Activated CD4-positive, alpha-beta T cell treated with anti-CD3 and anti-CD28 coated beads, Interleukin-2, amount 10 ng/mL, durations not matched to agents 7 days and 5 days (primary cell): ENCODE measurements at regions not wholly inside any gene's neighbourhood (a gene's known extent, or its start where the extent isn't known, plus 50 kb on each side); places are given as distances from the start of the nearest gene placed in this dataset.
"Not testable (repeated sequence)": the region's sequence is repeated elsewhere in the genome, so short reads cannot be mapped to it uniquely, and the experiment has no call there.

Source experiments
- CTCF ChIA-PET: fragments of 350-600 bp; sonication (Branson Sonifier 250); formaldehyde crosslinking; loops from one replicate; lab custom pipeline; 2021; ENCODE audit warnings: antibody characterized with exemption; lab: Charles Lee
- POLR2A ChIA-PET: fragments of 350-600 bp; sonication (Branson Sonifier 250); formaldehyde crosslinking; loops from one replicate; lab custom pipeline; 2021; ENCODE audit warnings: antibody characterized with exemption; lab: Charles Lee
- DNase-seq: peaks from one replicate; pipeline ENCODE4 v3.0.0-alpha.2; 2020
- H3K27ac Mint-ChIP-seq: one replicate; pipeline ENCODE4 v1.8.0; 2021; ENCODE audit warnings: mild to moderate bottlenecking, moderate library complexity, mixed read lengths
- H3K27me3 Mint-ChIP-seq: one replicate; pipeline ENCODE4 v1.8.0; 2021; ENCODE audit warnings: mixed read lengths
- H3K36me3 Mint-ChIP-seq: one replicate; pipeline ENCODE4 v1.8.0; 2021; ENCODE audit warnings: low read depth, mixed read lengths
- H3K4me1 Mint-ChIP-seq: one replicate; pipeline ENCODE4 v1.8.0; 2021; ENCODE audit warnings: mixed read lengths
- H3K4me3 Mint-ChIP-seq: one replicate; pipeline ENCODE4 v1.8.0; 2021; ENCODE audit warnings: mild to moderate bottlenecking, moderate library complexity, mixed read lengths
- H3K9me3 Mint-ChIP-seq: one replicate; pipeline ENCODE4 v1.8.0; 2021; ENCODE audit warnings: mixed read lengths

- Mint-ChIP-seq H3K36me3 (no peaks in the 10 kb centered on the region), H3K27me3 (no peaks in the 10 kb centered on the region), H3K4me1 (no peaks in the 10 kb centered on the region)
Observed at GRCh38 chr16:65365732-65366715, 244.2 kb upstream of the CDH11 start.

DNA sequence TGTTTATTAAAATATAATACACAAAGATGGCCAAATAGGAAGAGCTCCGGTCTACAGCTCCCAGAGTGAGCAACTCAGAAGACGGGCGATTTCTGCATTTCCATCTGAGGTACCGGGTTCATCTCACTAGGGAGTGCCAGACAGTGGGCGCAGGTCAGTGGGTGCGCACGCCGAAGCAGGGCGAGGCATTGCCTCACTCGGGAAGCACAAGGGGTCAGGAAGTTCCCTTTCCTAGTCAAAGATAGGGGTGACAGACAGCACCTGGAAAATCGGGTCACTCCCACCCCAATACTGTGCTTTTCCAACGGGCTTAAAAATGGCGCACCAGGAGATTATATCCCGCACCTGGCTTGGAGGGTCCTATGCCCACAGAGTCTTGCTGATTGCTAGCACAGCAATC is 234.9 kb upstream of the CDH11 start:
- POLR2A ChIA-PET, CTCF ChIA-PET: not testable (repeated sequence)

More at GRCh38 chr16:65365732-65366715, 244.2 kb upstream of the CDH11 start:
- Mint-ChIP-seq H3K27ac (no peak overlapping the region), H3K4me3 (no peak overlapping the region), H3K9me3 (no peaks in the 10 kb centered on the region)
- no peak for DNase-seq
- ChIA-PET POLR2A (no interaction called here), CTCF (no interaction called here)

DNA sequence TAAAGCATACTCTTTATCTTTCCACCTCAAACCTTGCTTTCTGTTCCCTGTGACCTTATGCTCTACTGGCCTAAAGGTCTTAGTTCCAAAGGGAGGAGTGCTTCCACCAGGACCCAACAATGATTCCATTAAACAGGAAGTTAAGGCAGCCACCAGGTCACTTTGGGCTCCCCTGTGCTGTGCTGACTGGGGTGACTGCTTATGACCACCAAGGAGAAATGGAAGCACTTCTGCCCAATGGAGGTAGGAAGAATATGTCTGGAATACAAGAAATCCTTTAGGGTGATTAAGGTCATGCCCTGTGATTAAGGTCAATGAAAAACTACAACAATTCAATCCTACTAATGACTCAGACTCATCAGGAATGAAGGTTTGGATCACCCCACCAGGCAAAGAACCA is 233.8 kb upstream of the CDH11 start:
- Mint-ChIP-seq H3K27ac (no peak overlapping the region), H3K4me1 (no peaks in the 10 kb centered on the region), H3K27me3 (no peaks in the 10 kb centered on the region), H3K9me3 (peaks cover 3% of the 10 kb centered on the region), H3K36me3 (no peaks in the 10 kb centered on the region), H3K4me3 (no peak overlapping the region)
- no peak for DNase-seq
- CTCF ChIA-PET, result no interaction called here
- POLR2A ChIA-PET, result no interaction called here

More for the DNA sequence above, 234.9 kb upstream of the CDH11 start:
- not testable (repeated sequence) for DNase-seq, H3K4me3 Mint-ChIP-seq, H3K9me3 Mint-ChIP-seq, H3K27ac Mint-ChIP-seq, H3K4me1 Mint-ChIP-seq, H3K27me3 Mint-ChIP-seq, H3K36me3 Mint-ChIP-seq

GRCh38 chr16:65353183-65353582 is 231.3 kb upstream of the CDH11 start:
- Mint-ChIP-seq H3K4me1 (no peaks in the 10 kb centered on the region), H3K27me3 (no peaks in the 10 kb centered on the region), H3K4me3 (no peak overlapping the region), H3K36me3 (no peaks in the 10 kb centered on the region), H3K27ac (no peak overlapping the region), H3K9me3 (peaks cover 3% of the 10 kb centered on the region)
- no peak for DNase-seq
- ChIA-PET CTCF (interaction anchor here (1.1 kb wide), 1 partner anchor 15 kb away, joined by 4 read pairs; no protein-coding TSS in a partner anchor), POLR2A (no interaction called here)

DNA sequence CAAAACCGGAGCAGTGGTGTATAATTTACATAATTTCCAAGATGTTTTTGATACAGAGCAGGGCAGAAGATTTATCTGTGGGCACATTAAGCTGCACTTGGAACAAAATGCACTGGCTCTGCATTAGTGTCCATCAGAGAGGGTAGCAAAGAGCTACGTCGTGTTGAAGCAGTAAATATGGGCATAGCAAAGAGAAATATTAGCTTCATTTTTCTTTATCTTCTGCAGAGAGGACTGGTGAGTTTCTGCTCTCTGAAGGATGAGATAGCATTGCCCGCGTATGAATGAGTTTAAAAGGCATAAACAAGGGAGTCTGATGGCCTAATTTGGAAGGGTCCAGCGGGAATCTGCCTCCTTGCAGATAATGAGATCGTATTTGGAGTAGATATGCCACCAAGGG is 227.8 kb upstream of the CDH11 start:
- Mint-ChIP-seq H3K36me3 (no peaks in the 10 kb centered on the region), H3K27ac (no peak overlapping the region), H3K9me3 (no peaks in the 10 kb centered on the region), H3K4me3 (no peak overlapping the region), H3K4me1 (no peaks in the 10 kb centered on the region), H3K27me3 (no peaks in the 10 kb centered on the region)
- CTCF ChIA-PET, result interaction anchor here (0.7 kb wide), 1 partner anchor 900 kb away, joined by 3 read pairs; no protein-coding TSS in a partner anchor
- POLR2A ChIA-PET, result no interaction called here
- DNase-seq, result no peak

DNA sequence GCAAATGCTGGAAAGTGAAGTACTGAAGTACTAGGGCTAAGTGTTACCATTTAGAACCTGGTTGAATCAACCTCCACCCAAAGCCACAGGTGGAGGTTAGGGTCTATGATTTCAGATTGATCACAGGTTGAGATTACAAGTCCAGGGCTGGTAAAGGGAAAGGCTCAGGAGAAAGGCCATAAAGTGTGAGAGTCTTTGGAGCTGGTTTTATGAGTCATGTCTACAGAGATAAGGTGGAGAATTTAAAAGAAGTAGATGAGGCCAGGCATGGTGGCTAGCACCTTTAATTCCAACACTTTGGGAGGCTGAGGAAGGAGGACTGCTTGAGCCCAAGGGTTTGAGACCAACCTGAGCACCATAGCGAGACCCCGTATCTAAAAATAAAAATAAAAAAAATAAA is 221.7 kb upstream of the CDH11 start:
- Mint-ChIP-seq H3K36me3 (no peaks in the 10 kb centered on the region), H3K4me1 (no peaks in the 10 kb centered on the region), H3K4me3 (no peak overlapping the region), H3K27me3 (no peaks in the 10 kb centered on the region), H3K9me3 (no peaks in the 10 kb centered on the region), H3K27ac (no peak overlapping the region)
- no peak for DNase-seq
- POLR2A ChIA-PET, result no interaction called here
- CTCF ChIA-PET, result no interaction called here

DNA sequence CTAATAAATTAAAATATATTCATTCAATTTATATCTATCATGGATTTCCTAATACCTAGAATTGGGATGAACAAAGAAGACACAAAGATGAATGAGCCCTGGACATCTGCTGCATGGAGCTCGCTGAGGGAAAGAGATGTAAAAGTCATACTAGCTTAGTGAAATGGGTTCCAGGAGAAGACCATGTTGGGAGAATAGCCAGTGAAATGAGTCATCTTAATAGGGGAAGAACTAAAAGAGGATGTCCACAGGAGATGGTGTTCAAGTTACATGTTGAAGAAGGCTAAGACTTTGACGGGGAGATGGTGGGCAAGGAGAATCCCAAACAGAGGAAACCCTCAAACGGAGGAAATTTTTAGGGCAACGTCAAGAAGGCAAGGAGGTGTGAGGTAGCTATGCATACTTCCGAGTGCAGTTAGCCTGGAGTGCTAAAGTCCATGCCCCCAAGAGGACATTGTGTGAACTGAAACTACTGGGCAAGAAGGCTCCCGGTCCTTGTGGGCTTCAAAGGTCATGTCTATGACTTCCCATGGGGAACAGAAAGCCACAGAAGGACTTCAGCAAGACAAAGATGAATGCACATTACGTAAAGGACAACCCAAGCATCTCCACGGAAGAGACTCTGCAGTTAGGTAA is 220.5 kb upstream of the CDH11 start:
- Mint-ChIP-seq H3K9me3 (no peaks in the 10 kb centered on the region), H3K27me3 (no peaks in the 10 kb centered on the region), H3K27ac (no peak overlapping the region), H3K4me1 (no peaks in the 10 kb centered on the region), H3K4me3 (no peak overlapping the region), H3K36me3 (no peaks in the 10 kb centered on the region)
- POLR2A ChIA-PET, result interaction anchor here (0.6 kb wide), 1 partner anchor 630 kb away, joined by 4 read pairs; no protein-coding TSS in a partner anchor
- CTCF ChIA-PET, result no interaction called here
- DNase-seq, result no peak

- Mint-ChIP-seq H3K4me1 (no peaks in the 10 kb centered on the region), H3K27ac (no peak overlapping the region), H3K4me3 (no peak overlapping the region), H3K27me3 (no peaks in the 10 kb centered on the region), H3K36me3 (no peaks in the 10 kb centered on the region), H3K9me3 (no peaks in the 10 kb centered on the region)
- DNase-seq, result no peak
- ChIA-PET POLR2A (no interaction called here), CTCF (no interaction called here)
Observed at GRCh38 chr16:65339062-65339461, 217.2 kb upstream of the CDH11 start.

DNA sequence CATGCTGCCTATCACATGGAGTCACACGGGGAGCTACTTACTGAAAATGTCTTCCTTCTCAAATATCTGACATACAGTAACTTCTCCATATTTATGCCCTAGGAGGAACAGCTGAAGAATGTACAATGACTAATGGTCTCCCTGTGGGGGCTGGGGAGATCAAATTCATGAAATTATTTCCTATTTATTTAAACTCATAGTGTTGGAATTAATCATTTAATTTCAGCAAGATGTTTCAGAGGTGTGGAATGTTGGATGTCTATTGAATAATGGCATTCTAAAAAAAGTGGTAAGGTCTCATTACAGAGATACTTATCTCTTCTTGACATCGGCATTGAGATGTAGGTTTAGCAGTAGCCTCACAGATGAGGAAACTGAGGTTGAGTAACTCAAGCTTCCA is 214.3 kb upstream of the CDH11 start:
- H3K4me1 Mint-ChIP-seq, result no peaks in the 10 kb centered on the region
- no peaks in the 10 kb centered on the region for H3K27me3 Mint-ChIP-seq
- POLR2A ChIA-PET, result no interaction called here
- no peaks in the 10 kb centered on the region for H3K9me3 Mint-ChIP-seq
- CTCF ChIA-PET, result no interaction called here
- no peak for DNase-seq
- no peak overlapping the region for H3K27ac Mint-ChIP-seq
- H3K4me3 Mint-ChIP-seq, result no peak overlapping the region
- no peaks in the 10 kb centered on the region for H3K36me3 Mint-ChIP-seq

- Mint-ChIP-seq H3K4me3 (no peak overlapping the region), H3K27me3 (no peaks in the 10 kb centered on the region), H3K4me1 (no peaks in the 10 kb centered on the region), H3K27ac (no peak overlapping the region), H3K9me3 (no peaks in the 10 kb centered on the region), H3K36me3 (no peaks in the 10 kb centered on the region)
- DNase-seq, result no peak
- ChIA-PET POLR2A (no interaction called here), CTCF (no interaction called here)
Observed at GRCh38 chr16:65334081-65334480, 212.2 kb upstream of the CDH11 start.

DNA sequence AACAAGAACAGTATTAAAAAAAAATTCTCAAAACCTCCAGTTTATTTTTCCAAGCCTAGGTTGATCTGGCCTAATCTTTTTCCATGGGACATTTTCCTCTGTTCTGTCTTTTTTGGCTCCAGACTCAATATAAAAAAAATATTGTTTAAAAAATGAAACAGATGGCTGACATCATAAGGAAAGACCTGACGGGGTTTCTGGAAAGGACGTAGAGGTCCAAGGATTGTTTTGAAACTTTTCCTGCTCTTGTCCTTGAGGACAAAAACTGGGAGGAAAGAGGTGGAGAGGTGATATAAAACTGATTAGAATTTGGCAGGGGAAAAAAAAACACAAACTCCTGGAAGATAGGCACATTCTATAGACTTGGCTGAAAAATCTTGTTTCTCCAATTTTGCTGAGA is 211.4 kb upstream of the CDH11 start:
- no peaks in the 10 kb centered on the region for H3K27me3 Mint-ChIP-seq
- H3K9me3 Mint-ChIP-seq, result no peaks in the 10 kb centered on the region
- H3K4me3 Mint-ChIP-seq, result no peak overlapping the region
- POLR2A ChIA-PET, result no interaction called here
- no peak for DNase-seq
- H3K27ac Mint-ChIP-seq, result no peak overlapping the region
- H3K36me3 Mint-ChIP-seq, result no peaks in the 10 kb centered on the region
- CTCF ChIA-PET, result no interaction called here
- no peaks in the 10 kb centered on the region for H3K4me1 Mint-ChIP-seq

DNA sequence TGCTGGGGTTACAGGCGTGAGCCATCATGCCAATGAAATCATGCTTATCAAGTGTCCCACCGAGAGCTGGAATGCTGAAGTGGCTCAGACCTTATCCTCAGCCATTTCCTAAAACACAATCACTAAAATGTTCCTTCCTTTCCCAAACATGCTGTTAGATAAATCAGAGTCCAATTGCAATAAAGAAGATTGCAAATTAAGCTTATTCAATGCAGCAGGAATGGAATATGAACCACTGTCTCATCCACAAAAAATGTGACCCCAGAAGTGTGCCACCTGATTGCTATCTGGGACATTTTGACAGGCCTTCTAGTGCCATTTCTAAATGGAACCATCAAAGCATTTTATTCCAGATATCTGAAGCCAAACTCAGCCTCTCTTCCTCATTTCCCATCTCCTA is 205.5 kb upstream of the CDH11 start:
- no peak for DNase-seq
- no peak overlapping the region for H3K4me3 Mint-ChIP-seq
- no peaks in the 10 kb centered on the region for H3K36me3 Mint-ChIP-seq
- no peaks in the 10 kb centered on the region for H3K9me3 Mint-ChIP-seq
- CTCF ChIA-PET, result no interaction called here
- no peak overlapping the region for H3K27ac Mint-ChIP-seq
- H3K4me1 Mint-ChIP-seq, result no peaks in the 10 kb centered on the region
- POLR2A ChIA-PET, result no interaction called here
- H3K27me3 Mint-ChIP-seq, result no peaks in the 10 kb centered on the region

DNA sequence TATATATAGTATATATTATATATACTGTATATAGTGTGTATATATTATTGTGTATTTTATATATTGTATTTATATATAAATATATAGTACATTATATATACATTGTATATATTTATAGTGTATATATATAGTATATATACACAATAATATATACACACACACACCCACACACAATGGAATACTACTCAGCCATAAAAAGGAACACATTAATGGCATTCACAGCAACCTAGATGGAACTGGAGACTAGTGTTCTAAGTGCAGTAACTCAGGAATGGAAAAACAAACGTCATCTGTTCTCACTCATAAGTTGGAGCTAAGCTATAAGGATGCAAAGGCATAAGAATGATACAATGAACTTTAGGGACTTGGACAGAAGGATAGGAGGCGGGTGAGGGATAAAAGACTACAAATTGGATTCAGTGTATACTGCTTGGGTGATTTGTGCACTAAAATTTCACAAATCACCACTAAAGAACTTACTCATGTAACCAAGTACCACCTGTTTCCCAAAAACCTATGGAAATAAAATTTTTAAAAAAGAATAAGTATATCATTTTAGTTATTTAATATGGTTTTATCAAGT is 201.9 kb upstream of the CDH11 start:
- no peaks in the 10 kb centered on the region for H3K9me3 Mint-ChIP-seq
- CTCF ChIA-PET, result no interaction called here
- H3K27ac Mint-ChIP-seq, result no peak overlapping the region
- no peaks in the 10 kb centered on the region for H3K36me3 Mint-ChIP-seq
- DNase-seq, result no peak
- POLR2A ChIA-PET, result no interaction called here
- no peak overlapping the region for H3K4me3 Mint-ChIP-seq
- no peaks in the 10 kb centered on the region for H3K27me3 Mint-ChIP-seq
- no peaks in the 10 kb centered on the region for H3K4me1 Mint-ChIP-seq
